CD4-positive, alpha-beta T cell treated with Interleukin-12 subunit alpha and Interleukin-12 subunit beta, for 1 hour (primary cell): ENCODE measurements at regions not wholly inside any gene's neighbourhood (a gene's known extent, or its start where the extent isn't known, plus 50 kb on each side); places are given as distances from the start of the nearest gene placed in this dataset.

Experiments
- DNase-seq: peaks from one replicate; pipeline ENCODE4 v3.0.0-alpha.2; 2020

DNA sequence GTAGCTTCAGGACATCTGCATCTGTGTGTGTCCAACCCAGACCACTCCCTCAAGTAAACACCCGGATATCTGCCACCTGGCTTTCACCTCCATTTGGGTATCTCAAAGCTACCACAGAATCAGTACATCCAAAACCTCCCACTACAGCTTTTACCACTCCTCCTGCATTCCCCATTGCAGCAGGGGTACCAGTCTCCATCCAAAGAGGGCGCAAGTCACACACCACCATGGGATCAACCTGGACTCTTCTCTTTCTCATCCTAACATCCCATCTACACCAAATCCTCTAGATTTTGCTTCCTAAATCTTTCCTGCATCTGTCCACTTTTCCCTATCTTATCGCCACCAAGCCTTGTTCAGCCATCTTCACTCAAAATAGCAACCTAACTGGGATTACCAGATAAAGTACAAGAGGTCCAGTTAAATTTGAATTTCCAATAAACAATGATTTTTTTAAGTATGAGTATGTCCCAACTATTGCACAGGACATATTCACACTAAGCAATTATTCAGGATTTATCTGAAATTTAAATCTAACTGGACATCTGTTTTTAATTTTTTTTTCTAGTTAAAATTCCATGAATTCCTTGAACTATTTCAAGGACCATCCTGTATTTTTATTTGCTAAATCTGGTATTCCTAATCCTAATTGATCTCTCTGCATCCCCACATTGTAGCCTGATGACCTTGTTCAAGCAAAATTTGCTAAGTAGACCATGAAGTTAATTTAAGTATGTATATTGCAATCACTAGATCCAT is 164.3 kb upstream of the MLN start:
- no peak for DNase-seq

DNA sequence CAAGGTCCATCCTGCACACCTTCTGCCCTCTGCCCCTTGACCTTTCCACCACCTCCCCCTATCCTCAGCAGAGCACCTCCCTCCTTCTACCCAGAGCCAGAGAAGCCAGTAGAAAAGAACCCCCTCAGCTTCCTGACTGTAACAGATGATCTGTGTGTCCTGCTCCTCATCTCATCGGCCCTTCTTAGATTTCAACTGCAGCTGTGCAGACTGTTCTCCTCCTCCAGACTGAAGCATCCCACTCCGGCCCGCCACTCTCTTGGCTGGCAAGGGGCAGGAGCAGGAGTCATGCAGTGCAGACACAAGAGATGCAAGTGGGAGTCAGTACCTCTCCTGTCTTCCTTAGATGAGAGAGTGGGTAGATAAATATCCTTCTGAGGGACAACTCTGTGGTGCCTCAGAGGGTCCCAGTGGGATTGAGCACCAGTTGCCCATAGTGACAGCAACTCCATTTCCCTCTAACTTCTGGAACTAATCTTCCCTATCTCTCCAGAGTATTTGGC is 163.5 kb upstream of the MLN start:
- no peak for DNase-seq

DNA sequence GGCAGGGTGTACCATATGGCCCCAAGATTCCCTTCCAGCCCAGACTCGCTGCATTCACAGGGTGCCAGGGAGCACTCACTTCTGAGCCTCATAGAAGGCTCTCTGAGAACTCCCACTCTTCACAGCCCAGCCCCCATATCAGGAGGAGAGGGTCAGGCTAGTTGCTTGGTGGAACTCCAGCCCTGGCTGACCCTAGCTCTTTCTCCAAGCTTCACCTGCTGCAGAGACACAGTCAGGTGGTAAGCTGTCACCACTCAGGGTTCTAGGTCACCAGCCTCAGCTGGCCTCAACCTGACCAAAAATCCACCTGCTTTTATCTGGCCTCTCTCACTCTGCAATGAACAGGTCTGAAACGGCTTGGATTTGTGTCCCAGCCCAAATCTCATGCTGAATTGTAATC is 162.7 kb upstream of the MLN start:
- DNase-seq, result no peak

DNA sequence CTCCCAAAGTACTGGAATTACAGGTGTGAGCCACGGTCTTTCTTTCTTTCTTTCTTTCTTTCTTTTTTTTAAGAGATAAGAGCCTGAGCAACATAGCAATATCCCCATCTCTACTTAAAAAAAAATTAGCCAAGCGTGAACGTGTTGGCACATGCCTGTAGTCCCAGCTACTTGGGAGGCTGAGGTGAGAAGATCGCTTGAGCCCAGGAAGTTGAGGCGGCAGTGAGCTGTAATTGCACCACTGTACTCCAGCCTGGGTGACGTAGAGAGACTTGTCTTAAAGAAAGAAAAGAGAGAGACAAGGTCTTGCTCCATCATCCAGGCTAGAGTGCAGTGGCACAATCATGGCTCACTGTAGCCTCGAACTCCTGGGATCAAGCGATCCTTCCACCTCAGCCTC is 162.0 kb upstream of the MLN start:
- no peak for DNase-seq

DNA sequence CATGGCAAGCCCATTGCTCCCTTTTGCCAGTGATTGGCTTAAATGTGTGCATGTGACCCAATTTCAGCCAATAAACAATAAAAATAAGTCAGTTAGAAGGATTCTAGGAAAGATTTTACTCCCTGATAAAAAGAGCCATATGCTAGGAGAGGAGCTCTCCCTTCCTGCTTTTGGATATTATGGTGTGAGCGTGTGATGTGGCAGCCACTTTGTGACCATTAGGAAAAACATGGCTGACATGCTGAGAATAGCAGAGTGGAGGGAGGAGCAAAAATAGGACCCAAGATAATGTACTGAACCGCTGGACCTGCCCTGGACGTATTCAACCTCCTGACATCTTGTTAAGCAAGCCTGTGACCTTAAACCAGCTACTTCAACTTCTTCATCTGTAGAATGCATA is 160.6 kb upstream of the MLN start:
- DNase-seq, result no peak

DNA sequence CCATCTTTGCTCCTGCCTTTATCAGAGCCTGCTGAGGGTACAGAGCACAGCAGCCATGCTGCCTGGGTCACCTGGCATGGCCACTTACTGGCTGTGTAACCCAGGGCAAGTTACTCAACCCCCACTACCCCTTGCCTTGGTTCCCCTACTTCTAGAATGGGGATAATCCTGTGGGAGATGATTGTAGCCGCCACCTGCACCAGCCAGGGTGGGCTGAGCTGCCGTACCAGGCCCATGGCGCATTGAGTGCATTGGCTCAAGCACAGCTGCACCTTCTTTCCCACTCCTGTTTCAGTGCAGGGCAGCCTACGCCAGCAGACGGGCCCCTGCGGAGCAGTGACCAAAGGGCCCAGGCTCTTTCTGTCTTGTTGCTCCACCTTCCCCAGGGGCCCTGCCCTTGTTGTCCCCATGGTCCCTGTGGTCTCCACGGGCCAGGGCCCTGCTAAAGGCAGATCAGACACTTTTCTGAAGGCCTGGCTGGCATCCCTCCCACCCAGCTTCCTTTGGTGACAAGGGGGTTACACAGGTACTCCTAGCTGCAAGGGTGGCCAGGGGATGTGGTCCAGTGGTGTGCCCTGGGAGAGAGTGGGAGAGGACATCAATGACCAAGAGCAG is 159.4 kb upstream of the MLN start:
- DNase-seq, result no peak

DNA sequence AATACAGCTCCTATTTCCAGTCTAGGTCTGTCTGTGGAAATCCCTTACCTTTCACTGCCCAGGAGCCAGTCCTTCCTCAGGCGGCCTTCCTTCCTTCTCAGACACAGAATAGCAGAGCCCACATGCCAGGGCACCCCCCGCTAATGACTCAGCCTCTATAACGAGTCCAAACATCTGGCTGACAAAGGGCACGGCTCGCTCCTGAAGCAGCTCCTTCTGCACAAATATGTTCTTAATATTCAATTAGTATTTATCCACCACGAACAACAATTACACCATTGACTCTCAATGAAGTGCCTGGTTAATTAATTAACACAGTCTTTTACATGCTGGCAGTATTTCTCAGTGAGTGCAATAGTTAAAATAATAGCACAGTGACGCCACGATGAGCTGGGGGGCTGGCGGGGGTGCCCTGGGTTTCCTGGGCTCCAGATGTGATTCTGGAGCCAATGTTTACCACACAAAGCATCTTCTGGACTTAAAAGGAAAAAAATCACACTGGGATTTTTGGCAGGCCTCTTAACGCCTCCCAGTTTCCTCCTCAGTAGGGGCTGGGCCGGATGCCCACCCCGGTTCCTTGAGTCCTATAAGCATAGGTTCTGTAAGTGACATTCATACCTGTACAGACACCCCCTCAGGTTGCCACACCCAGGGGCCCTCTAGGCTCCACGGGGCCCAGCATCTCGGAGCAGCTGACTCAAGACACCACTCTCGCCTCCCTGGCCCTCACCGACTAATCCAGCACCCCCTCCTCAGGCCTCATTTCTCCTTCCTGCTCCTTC is 158.6 kb upstream of the MLN start:
- no peak for DNase-seq

DNA sequence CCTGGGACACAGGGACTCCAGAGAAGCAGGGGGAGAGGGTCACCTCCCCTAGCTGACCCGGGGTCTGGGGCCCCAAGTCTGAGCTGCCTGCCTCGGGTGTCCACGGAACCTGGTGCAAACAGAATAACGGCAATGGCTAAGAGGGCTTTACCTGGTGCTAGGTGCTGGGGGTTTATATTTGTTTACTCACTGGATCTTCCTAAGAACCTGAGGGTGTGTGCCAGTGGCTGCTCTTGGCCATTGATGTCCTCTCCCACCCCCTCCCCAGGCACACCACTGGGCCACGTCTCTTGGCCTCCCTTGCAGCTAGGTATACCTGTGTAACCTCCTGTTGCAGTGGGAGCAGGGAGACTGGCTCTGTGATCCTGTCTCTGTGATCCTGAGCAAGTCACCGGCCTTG is 157.9 kb upstream of the MLN start:
- no peak for DNase-seq

DNA sequence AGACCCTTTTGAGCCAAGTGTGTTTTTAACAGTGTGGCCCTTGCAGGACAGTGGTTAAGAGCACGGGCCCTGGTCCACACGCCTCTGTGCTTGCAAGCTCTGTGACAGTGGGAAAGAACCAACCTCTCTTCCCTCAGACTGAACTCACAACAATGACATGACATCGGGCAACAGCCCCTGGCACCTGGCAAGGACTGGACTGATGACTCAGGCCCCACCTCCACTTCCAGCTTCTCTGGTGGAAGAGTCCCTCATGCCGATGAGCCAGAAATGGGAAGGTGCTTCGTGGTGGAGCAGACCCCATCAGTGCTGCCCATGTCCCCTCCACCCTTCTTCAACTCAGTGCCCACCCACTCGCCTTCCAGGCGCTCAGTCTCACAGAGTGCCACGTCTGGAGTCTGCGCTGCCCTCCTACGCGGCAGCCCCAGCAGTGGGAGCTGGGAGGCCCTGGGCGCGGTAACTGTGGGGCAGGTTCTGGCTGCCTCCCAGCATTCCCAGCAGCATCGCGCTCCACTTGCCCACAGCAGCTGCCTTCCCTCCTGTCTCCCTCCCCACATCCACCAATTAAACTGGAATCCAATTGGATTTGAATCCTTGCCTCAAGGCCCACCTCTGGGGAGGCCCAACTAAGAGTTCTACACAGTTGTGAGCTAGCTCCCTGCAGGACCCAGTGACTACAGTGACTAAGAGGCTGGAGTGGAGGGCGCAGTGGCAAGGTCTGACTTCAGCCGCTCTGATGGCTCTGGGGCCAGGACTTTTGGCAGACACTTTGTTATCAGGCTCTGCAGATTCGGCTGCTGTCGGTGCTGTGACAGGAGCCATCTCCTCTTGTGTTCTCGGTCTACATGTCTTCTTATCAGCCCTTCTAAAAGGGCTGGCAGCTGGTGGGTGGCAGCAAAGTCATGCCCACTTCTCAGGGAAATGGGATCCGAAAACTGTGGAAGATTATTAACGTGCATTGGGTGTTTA is 156.8 kb upstream of the MLN start:
- DNase-seq, result no peak

DNA sequence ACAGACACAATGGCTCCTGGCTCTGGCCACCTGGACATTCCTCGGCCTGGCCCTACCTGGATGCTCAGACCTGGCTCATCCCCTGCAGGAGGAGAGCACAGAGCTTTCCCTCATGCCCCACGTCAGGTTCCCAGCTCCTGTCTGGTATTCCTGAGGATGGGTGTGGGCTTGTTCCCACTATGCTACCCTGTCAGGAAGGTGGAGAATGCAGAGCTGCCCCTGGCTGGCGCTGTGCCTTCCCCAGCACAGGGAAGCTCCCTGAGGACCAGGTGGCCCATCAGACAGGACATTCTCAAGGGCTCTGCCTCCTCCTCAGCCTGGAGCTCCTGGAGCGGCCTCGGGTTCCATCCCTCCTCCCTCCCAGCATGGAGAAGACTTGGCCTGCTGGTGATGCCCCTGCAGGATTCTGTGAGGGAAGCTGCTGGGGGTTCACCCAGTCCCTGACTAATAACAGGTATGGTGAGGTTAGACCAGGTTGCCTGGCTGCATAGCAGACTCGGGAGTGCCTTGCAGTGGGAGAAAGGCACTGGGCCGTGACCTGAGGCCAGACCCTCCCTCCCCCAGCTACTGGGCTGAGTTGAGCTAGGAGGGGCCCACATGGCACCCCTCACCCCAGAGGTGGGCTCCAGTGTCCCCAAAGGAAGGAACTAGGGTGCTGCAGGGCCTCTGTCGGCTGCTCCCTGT is 156.0 kb upstream of the MLN start:
- no peak for DNase-seq

DNA sequence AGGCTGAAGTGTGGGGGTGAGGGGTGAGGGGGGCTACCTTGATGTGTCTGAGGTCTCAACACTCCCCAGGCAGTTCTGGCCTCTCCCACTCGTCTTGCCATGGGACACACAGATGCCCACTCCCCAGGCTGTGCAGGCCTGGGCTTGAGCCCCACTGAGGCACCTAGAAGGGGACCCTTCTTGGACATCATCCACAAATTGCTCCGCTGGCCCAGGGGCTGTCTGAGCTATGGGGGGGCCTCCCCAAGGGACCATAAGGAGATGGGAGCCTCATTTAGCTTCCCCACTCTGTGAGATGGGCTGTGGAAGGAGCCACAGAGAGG is 155.5 kb upstream of the MLN start:
- no peak for DNase-seq

DNA sequence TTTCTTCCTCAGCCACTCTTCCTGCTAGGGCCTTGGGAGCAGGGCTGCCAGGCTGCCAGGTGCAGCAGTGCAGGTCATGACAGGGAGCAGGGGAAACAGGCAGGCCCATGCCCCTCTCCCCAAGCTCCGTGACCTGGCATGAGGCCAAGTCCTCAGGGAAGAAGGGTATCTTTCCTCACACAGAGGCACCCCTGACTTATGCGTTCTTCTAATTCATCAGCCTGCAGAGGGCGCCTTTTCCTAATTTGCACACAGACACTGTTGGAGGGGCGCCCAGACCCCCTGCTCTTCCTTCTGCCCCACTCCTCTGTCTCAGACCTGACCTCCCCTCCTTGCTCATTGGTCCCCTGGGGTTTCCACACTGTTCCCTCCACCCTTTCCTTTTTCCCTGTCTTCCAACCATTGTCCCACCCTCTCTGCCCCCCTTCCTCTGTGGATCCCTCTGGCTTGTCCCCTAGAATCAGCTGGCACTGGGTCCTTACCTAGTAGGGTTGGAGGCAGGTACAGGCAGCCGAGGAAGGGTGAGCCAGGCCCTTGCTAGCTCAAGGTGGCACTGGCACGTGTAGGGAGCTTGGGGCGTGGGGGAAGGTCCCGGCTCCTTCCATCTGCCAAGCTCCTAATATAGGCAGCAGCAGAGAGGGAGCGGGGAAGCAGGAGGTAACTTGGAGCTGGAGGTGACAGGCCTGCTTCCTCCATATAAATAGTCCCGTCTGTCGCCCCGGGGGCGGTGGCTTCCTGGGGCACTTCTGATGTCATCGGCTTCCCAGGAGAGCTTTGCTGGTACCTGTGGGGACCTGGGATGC is 154.9 kb upstream of the MLN start:
- peak; percentile 1 for DNase-seq

DNA sequence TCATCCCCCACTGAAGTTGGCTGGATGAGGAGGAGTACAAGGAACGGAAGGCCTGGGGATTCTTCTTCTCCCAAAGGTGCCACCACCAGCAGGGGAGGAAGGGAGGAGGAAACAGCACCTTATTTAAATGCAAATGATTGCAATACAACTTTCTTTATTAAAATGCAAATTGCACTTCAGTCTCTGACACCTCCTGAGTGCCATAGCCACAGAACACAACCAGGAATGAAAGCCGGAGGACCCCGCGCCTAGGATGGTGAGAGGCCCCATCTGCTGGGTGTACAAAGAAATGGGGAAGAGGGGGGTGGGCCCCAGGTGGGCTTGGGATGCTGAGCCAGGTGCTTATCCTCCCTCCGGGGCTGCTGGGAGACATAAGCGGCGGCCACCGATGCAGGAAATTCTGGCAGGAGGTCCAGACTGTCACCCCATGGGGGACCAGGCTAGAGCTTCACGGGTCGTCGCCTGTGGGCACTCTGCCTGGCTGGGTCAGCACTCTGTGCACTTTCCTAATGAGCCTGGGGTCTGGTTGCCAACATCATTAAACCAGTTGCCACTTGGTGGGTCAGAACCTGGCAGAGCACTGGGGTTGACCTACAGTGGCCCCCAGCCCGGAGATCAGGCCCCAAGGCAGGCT is 154.2 kb upstream of the MLN start:
- no peak for DNase-seq

DNA sequence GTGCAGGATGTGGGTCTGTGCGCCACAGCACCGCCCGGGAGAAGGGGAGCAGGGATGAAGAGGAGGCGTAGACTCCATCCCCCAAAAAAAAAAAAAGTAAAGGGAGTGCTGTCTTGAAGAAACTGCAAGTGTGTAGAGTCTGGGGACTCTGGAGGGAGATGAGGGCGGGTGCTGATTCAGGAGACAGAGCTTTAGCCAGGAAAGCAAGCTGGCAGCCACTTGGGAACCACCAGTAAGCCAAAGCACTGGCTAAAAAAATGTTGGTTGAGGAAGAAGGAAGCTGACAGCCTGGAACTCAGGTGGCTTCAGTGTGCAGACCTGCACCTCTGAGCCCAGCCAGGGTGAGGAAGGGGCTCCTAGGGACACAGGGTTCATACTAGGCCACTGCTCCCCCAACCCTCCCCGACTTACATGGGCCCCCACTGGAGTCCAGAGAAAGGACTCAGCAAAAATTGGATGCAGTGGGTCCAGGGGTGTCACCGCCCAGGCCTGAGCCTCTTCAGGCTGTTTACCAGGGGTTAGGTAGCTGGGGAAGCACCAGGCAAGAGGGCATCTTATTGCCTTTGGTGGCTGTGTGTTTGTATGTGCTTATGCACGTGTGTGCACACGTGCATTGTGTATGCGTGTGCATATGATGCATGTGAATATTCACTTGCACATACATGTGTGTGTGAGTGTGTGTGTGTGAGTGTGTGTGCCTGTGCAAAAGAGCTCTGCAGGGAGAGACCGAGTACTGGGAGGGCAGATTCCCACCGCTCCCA is 153.5 kb upstream of the MLN start:
- DNase-seq, result no peak

DNA sequence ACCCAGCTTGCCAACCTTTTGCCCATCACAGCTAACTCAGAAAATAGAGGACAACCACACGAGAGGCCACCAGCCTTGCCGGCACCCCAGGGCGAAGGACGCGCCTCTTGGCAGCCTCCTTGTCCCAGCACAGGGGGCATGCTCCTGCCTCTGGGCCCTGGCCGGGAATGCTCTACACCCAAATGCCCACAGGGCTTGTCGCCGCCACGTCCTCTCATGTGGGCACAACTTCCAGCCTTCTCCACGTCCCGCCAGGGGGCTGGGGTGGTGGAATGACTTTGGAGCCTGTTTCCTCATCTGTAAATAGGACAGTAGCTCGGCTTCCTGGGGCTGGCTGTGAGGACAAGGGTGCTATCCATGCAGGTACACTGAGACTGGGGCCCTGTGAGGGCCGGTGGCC is 152.4 kb upstream of the MLN start:
- no peak for DNase-seq

DNA sequence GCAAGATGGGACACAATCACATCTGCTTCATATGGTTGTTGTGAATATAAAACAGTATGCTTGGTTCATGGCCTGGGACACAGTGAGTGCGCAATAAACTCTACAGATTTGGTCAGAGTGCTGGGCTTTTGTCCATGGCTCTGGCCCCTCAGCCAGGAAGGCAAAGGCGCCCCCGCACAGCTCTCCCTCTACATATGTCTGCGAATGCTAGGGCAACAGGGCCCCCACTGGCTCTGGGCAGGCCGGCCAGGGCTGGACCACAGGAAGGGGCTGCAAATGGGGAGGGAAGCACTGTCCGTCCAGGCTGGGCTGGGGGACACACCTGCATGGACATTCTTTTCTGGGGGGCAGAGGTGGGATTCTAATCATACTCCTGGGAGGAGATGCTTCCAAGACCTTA is 151.8 kb upstream of the MLN start:
- no peak for DNase-seq

DNA sequence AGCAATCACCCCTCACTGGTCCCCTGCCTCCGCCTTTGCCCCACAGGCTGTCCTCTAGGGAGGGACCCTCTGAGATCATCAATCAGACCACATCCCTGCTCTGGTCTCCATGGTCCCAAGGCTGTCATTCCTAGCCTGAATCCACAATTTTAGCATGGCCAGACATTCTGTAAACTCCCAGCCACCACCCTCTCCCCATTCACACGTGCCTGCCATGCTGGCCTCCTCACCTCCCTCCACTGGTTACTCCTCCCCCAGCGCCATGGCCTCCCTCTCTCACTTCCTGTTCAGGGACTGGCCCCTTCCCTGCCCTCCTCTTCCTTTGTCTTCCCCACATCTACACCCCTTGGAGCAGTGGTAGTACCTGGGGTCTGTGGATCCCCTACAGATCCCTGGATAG is 150.7 kb upstream of the MLN start:
- DNase-seq, result no peak

DNA sequence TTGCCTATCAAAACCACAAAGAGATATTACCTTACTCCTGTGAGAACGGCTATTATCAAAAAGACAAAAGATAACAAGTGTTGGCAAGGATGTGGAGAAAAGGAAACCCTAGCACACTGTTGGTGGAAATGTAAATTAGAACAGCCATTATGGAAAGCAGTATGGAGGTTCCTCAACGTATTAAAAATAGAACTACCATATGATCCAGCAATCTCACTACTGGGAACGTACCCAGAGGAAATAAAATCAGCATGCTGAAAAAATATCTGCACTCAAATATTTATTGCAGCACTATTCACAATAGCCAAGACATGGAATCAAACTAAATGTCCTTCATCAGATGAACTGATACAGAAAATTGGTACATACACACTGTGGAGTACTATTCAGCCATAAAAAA is 149.4 kb upstream of the MLN start:
- DNase-seq, result no peak

DNA sequence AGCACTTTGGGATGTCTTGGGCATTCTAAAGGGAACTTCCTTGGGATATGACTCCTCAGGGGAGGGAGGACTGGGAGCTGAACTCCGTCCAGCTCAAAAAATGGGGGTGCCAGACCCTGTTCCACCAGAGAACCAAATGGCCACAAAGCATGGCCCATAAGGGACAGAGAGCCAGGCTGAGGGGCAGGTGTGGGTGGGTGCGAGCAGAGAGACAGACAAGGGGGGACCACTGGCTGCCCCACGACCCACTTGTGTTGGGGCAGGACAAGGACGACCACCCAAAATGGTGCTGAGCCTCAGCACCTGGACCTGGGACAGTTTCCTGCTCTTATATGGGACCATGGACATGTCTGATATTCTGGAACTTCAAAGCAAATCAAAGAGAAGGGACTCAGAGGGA is 148.2 kb upstream of the MLN start:
- DNase-seq, result no peak
